Endothelial cell of umbilical vein (primary cell): ENCODE measurements at regions not wholly inside any gene's neighbourhood (a gene's known extent, or its start where the extent isn't known, plus 50 kb on each side); places are given as distances from the start of the nearest gene placed in this dataset.

Source experiments
- BruUV-seq: library from RNA; stranded (reverse); fragments of 400-500 nt; replicated peaks from 2 replicates; lab custom pipeline; 2021; lab: Mats Ljungman, UMichigan
- CTCF ChIA-PET: fragments of 300-600, 350-600 bp; sonication (Branson Sonifier 250); formaldehyde crosslinking; loops from one replicate; lab custom pipeline; 2021; ENCODE audit warnings: antibody characterized with exemption, inconsistent platforms; lab: Charles Lee
- POLR2A ChIA-PET: fragments of 300-600, 350-600 bp; sonication (Branson Sonifier 250); formaldehyde crosslinking; loops from one replicate; lab custom pipeline; 2021; ENCODE audit warnings: antibody characterized with exemption, inconsistent platforms; lab: Charles Lee
- DNase-seq: peaks from one replicate; pipeline ENCODE4 v3.0.0-alpha.2; 2011; ENCODE audit warnings: low read depth, low spot score
- FAIRE-seq: peaks from 2 replicates; lab custom pipeline; 2011; peaks lifted over from hg19 to GRCh38; lab: Jason Lieb, UNC
- H2AFZ ChIP-seq: 2 replicates; pipeline ENCODE4 v1.6.0; 2012; ENCODE audit warnings: low read depth, low read length, control low read depth, inconsistent platforms
- H3K27ac ChIP-seq: 2 replicates; pipeline ENCODE4 v1.5.1; 2011; ENCODE audit warnings: low read depth, mild to moderate bottlenecking, control low read depth, low read length, moderate library complexity; ENCODE audit not compliant: insufficient read depth
- H3K27me3 ChIP-seq, 2 experiments: 2 replicates each; pipeline versions ENCODE4 v1.6.0 to v1.6.1; 2011; ENCODE audit warnings: low read length in 2 of 2, mixed read lengths in 1 of 2; ENCODE audit not compliant: control insufficient read depth in 2 of 2, insufficient read depth in 2 of 2
- H3K36me3 ChIP-seq, 2 experiments: 2 replicates in 1 of 2; 3 replicates in 1 of 2; pipeline ENCODE4 v1.5.1; 2011; ENCODE audit warnings: low read length in 2 of 2, mild to moderate bottlenecking in 1 of 2, moderate library complexity in 1 of 2; ENCODE audit not compliant: control insufficient read depth in 2 of 2, insufficient read depth in 2 of 2; ENCODE audit errors: extremely low read depth in 1 of 2
- H3K4me1 ChIP-seq: 3 replicates; pipeline ENCODE4 v1.5.1; 2011; ENCODE audit warnings: mild to moderate bottlenecking, low read length; ENCODE audit not compliant: control insufficient read depth, insufficient read depth; ENCODE audit errors: extremely low read depth
- H3K4me2 ChIP-seq: 2 replicates; pipeline ENCODE4 v1.6.1; 2011; ENCODE audit warnings: low read length, control low read depth, mixed read lengths; ENCODE audit not compliant: insufficient read depth
- H3K4me3 ChIP-seq, 3 experiments: fragments of 200-600 bp in 1 of 3; sonication (generic), shearing (Covaris generic) in 1 of 3; replicated peaks in 1 of 3; 2 replicates each; pipeline ENCODE4 v1.5.1; 2011 to 2016; ENCODE audit warnings: control low read depth in 3 of 3, low read length in 3 of 3, mild to moderate bottlenecking in 2 of 3, inconsistent platforms in 1 of 3, low read depth in 1 of 3, moderate library complexity in 1 of 3; ENCODE audit not compliant: insufficient read depth in 1 of 3
- H3K79me2 ChIP-seq: 2 replicates; pipeline ENCODE4 v1.6.0; 2012; ENCODE audit warnings: low read length, inconsistent platforms; ENCODE audit not compliant: control insufficient read depth, insufficient read depth
- H3K9ac ChIP-seq: replicated peaks from 2 replicates; pipeline ENCODE3; 2011; ENCODE audit warnings: low read length, control low read depth; ENCODE audit not compliant: insufficient read depth; ENCODE audit errors: extremely low read depth
- H3K9me1 ChIP-seq: replicated peaks from 3 replicates; pipeline ENCODE4 v1.6.0; 2011; ENCODE audit warnings: mild to moderate bottlenecking, low read length; ENCODE audit not compliant: control insufficient read depth, insufficient read depth; ENCODE audit errors: extremely low read depth
- H3K9me3 ChIP-seq: replicated peaks from 2 replicates; pipeline ENCODE4 v1.5.1; 2012; ENCODE audit warnings: low read length, inconsistent platforms; ENCODE audit not compliant: control insufficient read depth, insufficient read depth
- H4K20me1 ChIP-seq: replicated peaks from 2 replicates; pipeline ENCODE3; 2011; ENCODE audit warnings: mild to moderate bottlenecking, low read length; ENCODE audit not compliant: control insufficient read depth, insufficient read depth; ENCODE audit errors: extremely low read depth
- CTCF ChIP-seq, 2 donors: IDR thresholded peaks; 1 replicate in 1 of 2; 2 replicates in 1 of 2; pipeline ENCODE4 v1.5.1; 2011; ENCODE audit warnings: low read length in 2 of 2, mild to moderate bottlenecking in 2 of 2, moderate library complexity in 2 of 2, control low read depth in 1 of 2, inconsistent platforms in 1 of 2, low read depth in 1 of 2; ENCODE audit not compliant: insufficient read depth in 1 of 2; ENCODE audit errors: extremely low read depth in 1 of 2
- EZH2 ChIP-seq: IDR thresholded peaks from 2 replicates; pipeline ENCODE4 v1.6.1; 2012; ENCODE audit warnings: borderline replicate concordance, low read depth, mild to moderate bottlenecking, moderate library complexity, low read length, inconsistent platforms; ENCODE audit not compliant: severe bottlenecking
- FOS ChIP-seq: IDR thresholded peaks from 2 replicates; pipeline ENCODE4 v1.6.1; 2011; ENCODE audit warnings: mild to moderate bottlenecking, low read length, moderate library complexity, borderline replicate concordance; ENCODE audit not compliant: insufficient read depth
- GATA2 ChIP-seq: IDR thresholded peaks from 2 replicates; pipeline ENCODE4 v1.7.0; 2011; ENCODE audit warnings: low read depth, mild to moderate bottlenecking, moderate library complexity, mixed read lengths, low read length; ENCODE audit not compliant: insufficient read length, insufficient read depth
- JUN ChIP-seq: IDR thresholded peaks from 2 replicates; pipeline ENCODE4 v1.6.1; 2011; ENCODE audit warnings: borderline replicate concordance, low read depth; ENCODE audit not compliant: insufficient read length, insufficient read depth
- MYC ChIP-seq: IDR thresholded peaks from one replicate; pipeline ENCODE4 v1.6.1; 2011; ENCODE audit warnings: mild to moderate bottlenecking, low read depth, low read length
- POLR2A ChIP-seq: IDR thresholded peaks from 2 replicates; pipeline ENCODE4 v1.6.1; 2012; ENCODE audit warnings: low read depth, mild to moderate bottlenecking, control low read depth, low read length
- POLR2AphosphoS5 ChIP-seq: IDR thresholded peaks from 2 replicates; pipeline ENCODE4 v1.6.1; 2012; ENCODE audit warnings: low read depth, mild to moderate bottlenecking, control low read depth, low read length, moderate library complexity; ENCODE audit not compliant: insufficient read depth
- dilution Hi-C: fragments of 300-500 bp; cut with MboI; formaldehyde crosslinking; loops from one replicate; pipeline ENCODE4 v1.15.0; 2019; ENCODE audit warnings: low sequenced_read_pairs; ENCODE audit not compliant: extremely low pct_ligation_motif_present
- intact Hi-C: fragments of 100-400 bp; cut with micrococcal nuclease; formaldehyde crosslinking; loops from one replicate; pipeline ENCODE4 v1.10.0; 2022

- dilution Hi-C loops, result no loop called here
- Histone ChIP-seq H3K9me3 (no peaks in the 10 kb centered on the region), H3K27ac (no peak overlapping the region), H2AFZ (no peak overlapping the region), H4K20me1 (no peaks in the 10 kb centered on the region), H3K4me1 (no peaks in the 10 kb centered on the region), H3K9me1 (no peaks in the 10 kb centered on the region), H3K4me3 (no peak overlapping the region), H3K4me2 (no peak overlapping the region), H3K27me3 (no peaks in the 10 kb centered on the region), H3K9ac (no peak overlapping the region), H3K36me3 (no peaks in the 10 kb centered on the region), H3K79me2 (no peaks in the 10 kb centered on the region)
- DNase-seq, result no peak
- FAIRE-seq, result no peak
- TF ChIP-seq POLR2A, result no peak
- TF ChIP-seq EZH2, result no peak
- no peak for TF ChIP-seq CTCF (IDR thresholded peaks at IDR 0.05; ENCODE audit: extremely low read depth in 1 of 2, insufficient read depth in 1 of 2, low read depth in 1 of 2, low read length in 2 of 2)
- TF ChIP-seq POLR2AphosphoS5, result no peak
- no peak for TF ChIP-seq FOS
- no peak for TF ChIP-seq JUN
- no peak for TF ChIP-seq GATA2
- TF ChIP-seq MYC, result no peak
- ChIA-PET POLR2A (no interaction called here), CTCF (no interaction called here)
- intact Hi-C loops, result no loop called here
- BruUV-seq, result no TSS peak
These were observed 246.9 kb downstream of the ACKR3 start for GRCh38 chr2:236816197-236817170.
